H4 (cell line): ENCODE measurements at regions not wholly inside any gene's neighbourhood (a gene's known extent, or its start where the extent isn't known, plus 50 kb on each side); places are given as distances from the start of the nearest gene placed in this dataset.
A peak's percentile ranks its signal among the peaks of the same experiment; 100 is the strongest.

Experiments
- DNase-seq: peaks from one replicate; pipeline ENCODE4 v3.0.0-alpha.2; 2015; ENCODE audit warnings: low spot score

DNA sequence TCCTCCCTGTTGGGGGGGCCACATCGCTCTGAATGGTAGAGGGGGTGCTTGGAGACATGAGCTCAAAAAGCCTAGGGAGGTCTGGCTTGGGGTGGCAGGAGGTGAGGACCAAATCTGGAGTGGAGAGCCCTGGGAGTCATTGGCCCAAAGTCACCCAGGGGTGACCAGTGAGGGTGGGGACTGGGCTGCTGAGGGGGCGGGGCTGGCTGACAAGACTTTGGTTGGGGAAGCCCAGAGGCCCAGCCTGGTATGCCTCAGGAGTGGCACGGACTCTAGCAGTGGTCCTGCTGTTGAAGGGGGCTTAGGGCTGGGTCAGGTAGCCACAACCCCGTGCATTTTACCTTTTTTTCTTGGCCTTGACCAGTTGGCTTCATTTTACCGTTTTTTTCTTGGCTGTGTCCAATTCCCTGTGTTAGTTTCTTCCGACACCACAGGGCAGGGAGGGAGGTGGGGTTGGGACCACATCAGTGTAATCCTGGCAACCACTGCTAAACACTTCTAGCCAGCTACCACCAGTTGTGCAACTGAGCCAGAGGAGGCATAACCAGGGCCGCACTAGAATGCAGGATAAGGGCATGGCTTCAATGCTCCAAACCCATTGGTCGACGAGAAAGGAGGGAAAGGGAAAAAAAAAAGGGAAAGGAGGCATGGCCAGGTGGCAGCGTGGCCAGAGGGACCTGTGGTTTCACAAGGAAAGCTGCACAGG lies 105.3 kb upstream of the C2CD4B start:
- DNase-seq = no peak

DNA sequence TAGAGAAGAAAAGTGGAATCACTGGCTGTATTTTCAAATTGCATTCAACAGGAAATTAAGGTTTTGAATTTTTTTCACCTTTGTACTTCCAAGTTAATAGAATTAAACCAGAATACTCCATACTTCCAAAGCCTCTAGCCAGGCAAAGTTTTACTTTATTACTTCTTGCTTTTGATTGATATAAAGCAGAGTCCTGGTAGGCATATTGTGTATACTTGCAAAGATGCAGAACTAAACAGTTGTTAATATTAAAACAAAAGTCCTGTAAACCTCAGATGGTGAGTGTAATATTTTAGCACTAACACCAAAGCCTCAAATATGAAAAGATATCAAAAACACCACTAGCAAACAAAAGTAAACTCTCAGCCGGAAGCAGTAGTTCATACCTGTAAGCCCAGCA lies 107.2 kb upstream of the C2CD4B start:
- no peak for DNase-seq

DNA sequence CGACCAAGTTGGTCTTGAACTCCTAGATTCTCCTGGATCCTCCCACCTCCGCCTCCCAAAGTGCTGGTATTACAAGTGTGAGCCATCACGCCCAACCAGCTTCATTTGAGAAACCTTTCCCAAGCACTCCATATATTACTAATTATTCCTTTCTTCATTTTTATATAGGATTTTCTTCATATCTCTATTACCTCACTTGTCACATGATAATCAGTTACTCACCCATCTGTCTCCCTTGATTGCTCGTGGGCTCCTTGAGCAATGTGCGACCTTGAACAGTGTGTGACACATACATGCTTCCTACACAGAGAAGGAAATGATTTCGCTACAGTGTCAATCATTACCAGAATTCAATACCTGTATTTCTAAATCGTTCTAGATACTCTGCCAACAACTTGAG lies 110.7 kb upstream of the C2CD4B start:
- no peak for DNase-seq

DNA sequence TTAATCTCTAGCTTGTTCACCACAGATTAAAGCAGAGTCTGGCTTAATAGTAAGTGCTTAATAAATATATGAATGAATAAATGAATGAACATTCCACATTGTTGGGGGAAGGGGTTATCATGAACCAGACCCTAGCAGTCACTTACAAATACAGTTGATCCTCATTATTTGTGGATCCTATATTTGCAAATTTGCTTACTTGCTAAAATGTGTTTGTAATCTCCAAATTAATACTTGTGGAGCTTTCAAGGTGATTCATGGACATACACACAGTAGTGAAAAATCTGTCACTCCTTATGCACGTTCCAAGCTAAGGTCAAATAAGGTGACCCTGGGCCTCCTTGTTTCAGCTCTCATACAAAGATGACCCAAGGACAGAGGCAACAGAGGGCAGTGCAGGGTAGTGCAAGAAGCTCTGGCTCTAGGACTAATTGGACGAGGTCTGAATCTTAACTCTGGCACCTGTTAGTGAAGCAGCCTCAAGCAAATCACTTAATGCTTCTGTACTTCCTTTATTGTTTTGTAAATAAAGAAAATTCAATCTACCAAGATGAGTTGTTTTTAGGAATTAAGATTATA lies 112.8 kb upstream of the C2CD4B start:
- no peak for DNase-seq

DNA sequence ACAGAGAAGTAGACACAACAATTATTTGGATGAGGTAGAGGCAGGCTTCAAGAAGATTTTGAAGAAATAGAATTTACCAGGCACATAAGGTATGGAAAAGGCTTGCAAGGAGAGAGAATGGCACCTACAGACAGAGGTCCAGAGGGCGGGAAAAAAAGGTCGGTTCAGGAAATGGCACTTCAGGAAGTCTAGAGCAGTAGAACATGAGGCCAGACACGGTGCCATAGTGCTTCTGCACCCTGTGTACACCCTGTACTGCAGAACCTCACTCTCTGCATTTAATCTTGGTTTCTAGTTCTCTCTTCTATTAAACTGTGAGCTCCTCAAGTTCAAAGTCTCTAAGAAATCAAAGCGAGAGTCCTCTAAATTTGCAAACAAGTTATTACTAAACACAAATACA lies 113.4 kb upstream of the C2CD4B start:
- no peak for DNase-seq

DNA sequence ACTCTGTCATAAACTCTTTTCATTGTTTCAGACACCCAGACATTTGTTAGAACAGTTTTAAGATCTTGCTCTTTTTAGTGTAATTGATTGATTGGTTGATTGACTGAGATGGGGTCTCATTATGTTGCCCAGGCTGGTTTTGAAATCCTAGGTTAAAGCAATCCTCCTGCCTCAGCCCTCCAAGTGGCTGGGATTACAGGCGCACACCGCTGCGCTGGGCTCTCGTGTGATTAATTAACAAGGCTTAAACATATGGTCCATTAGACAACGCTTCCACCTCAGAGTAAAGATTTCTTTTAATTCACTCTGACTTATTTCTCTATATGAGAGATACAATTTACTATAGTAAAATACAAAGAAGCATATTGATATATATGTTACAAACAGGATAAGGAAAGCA lies 114.0 kb upstream of the C2CD4B start:
- DNase-seq = no peak

DNA sequence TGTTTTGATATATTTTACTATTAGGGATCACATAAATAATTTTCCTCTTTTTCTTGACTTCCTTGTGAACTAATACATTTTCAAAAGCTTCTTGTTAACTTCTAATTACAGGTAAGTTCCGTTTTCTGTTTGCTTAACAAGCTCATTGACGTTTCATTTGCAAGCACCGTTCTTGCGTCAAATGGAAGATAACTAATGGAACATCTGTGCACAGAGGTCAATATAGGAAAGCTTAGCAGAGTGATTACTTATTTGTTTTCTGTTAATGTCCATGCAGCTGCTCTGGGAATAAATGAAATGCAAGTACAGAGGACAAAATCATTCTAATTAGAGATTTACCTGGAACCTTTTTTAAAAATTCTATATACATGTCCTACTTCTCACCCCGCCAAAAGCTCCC lies 115.5 kb upstream of the C2CD4B start:
- DNase-seq = no peak

DNA sequence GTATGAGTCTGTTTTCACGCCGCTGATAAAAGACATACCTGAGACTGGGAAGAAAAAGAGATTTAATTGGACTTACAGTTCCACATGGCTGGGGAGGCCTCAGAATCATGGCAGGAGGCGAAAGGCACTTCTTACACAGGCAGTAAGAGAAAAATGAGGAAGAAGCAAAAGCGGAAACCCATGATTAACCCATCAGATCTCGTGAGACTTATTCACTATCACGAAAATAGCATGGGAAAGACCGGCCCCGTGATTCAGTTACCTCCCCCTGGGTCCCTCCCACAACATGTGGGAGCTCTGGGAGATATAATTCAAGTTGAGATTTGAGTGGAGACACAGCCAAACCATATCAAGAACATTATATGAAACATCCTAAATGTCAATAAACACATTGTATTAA lies 116.7 kb upstream of the C2CD4B start:
- DNase-seq = peak; percentile 73

DNA sequence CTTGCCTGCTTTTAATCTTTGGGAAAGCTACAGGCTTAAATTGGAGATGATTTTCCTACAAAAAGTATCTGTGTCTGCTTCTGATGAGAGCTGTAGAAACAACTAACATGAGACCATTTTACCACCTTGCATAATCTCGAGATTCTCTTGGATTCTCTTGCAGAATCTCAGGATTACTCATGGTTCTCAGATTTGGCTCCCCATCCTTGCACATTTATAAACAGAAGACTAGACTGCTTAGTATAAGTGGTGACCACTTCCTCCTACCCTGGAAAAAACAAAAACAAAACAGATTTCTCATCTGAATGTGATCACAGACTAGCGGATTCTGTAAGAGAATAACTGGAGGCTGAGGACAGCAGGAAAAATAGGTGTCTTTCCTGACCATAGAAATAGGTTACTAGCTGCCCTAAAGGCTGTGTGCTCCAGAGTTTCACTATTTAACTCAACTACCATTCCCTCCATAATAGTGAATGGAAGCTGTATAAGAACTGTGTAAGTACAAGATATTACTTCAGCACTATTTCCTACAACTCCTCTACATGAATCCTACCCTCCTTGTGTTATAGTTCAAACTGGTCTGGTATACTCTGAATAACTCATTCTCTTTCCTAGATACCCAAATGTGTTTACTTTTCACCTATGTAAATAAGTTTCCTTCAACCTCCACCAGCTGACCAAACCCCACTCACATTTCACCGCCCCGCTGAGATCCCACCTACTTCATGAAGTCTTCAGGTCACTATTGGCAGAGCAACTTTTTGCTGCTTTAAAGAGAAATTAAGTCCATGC lies 122.2 kb upstream of the C2CD4B start:
- DNase-seq = peak; percentile 69

DNA sequence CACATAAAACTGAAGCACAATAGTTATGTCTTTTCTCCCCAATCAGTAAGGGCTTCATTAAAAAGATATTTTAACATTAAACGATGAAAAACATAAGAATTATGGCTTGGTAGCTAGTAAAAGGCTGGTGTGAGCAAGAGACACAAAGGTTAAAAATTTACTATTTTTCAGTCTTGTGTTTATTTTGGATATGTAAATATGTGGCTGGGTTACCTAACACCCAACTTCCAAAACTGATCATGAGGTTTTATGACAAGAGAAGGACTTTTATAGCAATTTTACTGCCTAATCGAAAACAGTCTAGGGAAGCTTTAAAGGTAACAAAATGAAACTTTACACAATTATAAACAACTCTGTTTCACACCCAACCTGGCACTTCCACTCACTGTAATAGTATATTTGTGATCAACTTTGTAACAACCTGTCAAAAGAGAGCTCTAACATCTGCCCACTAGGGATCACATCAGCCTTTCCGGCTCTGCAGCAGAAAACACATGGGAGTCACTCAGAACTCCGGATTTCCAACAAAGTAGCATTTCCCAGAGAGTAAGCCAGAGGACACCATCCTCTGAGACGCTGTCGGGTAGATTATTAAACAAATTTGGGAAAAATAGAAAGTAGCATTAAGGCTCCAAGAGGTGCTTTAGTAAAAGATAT lies 123.4 kb upstream of the C2CD4B start:
- DNase-seq = no peak

DNA sequence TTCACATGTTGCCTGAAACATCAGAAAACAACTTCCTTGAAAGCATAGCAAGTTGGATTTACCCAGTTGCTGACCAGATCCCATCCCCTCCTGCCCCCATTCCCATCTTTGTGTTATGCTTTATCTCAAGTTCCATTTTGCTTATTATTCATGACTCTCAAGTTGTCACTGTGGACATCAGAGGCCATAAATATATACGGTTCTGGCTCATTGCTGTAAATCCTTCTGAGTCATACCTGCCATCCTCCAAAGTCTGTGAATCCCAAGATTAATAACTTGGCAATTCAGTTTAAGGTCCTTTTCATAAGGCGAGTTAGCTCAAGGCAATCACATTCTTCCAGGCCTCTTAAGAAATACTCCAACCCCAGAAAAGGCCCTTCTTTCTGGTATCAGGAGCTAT lies 126.2 kb upstream of the C2CD4B start:
- DNase-seq = no peak

DNA sequence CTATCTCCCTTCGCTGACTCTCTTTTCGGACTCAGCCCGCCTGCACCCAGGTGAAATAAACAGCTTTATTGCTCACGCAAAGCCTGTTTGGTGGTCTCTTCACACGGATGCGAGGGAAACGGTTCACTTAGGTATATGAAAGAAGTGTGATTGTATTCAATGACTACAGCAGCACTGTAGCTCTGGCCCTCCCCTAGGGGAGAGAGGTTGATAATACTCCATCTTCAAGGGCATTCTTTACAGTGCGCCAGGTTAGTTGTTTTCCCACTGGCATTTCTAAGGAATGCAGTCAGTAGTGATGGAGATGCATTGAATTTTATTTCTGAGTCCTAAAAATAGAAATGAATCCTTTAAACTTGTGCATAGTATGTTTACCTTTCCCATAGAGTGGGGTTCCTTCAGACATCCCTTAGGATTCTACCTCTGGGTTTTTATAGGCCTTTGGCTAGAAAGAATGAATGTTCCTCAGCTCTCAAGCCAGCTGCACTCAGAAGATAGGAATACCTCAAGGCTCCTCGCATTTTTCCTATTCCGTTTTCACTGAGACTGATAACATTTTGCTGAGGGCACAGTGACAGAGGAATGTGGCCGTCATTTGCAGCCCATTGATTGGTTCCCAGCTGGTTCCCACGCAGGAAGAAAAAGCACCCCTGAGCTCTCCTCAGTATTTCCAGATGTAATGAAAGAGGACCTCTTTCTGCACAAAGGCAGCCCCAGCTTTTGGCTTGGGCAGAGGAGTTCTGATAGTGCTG lies 131.8 kb upstream of the C2CD4B start:
- no peak for DNase-seq

DNA sequence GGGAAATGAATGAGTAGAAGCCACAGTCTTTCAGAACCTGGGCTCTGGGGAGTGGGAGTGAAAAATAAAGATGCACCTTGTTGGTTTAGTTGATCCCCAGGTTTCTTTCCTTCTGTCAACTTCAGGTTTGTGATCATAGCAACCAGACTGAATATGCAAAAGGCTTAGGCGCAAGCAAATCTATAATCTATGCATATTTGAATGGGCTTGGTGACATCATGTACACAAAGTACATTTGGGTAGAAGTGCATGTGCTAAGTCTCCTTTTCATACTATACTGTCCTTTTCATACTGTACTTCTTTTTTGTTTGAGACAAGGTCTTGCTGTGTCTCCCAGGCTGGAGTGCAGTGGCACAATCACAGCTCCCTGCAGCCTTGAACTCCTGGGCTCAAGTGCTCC lies 132.4 kb upstream of the C2CD4B start:
- no peak for DNase-seq

DNA sequence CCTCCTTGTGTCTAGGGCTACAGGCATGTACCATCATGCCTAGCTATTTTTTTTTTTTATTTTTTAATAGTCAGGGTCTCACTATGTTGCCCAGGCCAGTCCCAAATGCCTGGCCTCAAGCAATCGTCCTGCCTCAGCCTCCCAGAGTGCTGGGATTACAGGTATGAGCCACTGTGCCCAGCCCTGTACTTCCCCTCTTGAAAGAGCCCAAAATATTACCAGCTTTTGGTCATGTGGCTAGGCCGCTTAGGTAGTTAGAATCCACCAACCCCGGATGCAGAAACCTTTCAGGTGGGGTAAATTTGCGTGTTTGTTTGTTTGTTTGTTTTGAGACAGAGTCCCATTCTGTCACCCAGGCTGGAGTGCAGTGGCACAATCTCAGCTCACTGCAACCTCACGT lies 132.8 kb upstream of the C2CD4B start:
- no peak for DNase-seq

DNA sequence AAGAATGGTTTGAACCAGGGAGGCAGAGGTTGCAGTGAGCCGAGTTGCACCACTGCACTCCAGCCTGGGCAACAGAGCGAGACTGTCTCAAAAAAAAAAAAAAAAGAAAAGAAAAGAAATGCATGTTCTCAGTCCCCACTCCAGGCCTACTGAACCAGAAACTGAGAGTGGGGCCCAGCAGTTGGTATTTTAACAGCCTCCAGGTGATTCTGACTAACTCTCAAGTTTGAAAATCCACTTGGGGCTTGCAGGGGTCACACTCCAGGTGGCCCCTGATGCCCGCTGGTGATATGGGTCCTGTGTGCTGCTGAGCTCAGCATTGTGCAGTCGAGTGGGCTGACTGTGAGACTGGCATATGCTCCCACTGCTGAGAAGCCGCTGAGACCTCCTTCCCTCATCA lies 133.7 kb upstream of the C2CD4B start:
- DNase-seq = no peak

DNA sequence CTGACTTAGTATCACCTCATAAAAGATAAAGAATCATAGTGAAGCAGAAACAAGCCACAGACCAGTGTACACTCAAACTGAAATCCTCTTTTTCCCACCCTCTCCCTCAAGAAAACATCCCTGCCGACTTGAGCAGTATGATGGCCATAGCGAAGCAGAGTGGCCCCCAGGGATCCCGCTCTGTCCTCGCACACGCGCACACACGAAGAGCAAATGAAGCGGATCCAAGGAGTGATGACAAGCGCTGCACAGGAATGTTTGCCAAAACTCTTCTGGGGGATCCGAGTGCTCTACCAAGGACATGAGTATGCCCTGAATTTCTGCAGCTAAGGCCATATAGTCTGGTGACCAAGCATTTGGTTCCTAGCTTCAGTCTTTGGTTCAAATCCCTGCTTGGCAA lies 134.5 kb upstream of the C2CD4B start:
- no peak for DNase-seq

DNA sequence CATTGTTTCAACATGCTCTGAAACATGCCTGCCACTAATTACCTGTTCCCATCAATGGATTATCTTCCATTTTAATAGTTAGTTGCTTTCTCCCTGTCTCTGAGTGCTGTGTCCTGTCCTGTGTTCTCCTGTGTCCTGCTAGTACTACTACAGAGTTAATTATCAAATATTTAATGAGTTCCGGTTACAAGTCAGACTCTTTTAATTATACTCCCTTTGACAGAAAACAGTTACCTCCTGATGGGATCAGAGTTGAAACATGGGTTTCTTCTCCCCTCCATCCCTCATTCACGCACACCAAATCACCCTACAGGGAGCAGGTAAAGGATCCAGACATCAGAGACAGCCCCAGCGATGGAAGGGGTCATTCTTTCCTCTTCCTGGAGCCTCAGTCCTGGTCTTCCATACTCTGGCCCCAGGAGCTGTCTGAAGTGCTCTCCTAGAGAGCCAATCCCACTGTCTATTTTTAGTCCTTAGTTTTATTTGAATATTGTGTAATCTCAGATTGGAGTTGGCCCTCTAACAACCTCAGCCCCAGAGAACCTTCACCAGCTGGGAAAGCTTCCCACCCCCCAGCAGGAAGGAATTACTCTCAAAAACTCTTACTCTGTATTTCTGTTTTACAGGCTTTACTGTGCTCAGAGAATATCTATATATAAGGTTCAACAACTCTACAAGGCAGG lies 137.0 kb upstream of the C2CD4B start:
- DNase-seq = no peak

DNA sequence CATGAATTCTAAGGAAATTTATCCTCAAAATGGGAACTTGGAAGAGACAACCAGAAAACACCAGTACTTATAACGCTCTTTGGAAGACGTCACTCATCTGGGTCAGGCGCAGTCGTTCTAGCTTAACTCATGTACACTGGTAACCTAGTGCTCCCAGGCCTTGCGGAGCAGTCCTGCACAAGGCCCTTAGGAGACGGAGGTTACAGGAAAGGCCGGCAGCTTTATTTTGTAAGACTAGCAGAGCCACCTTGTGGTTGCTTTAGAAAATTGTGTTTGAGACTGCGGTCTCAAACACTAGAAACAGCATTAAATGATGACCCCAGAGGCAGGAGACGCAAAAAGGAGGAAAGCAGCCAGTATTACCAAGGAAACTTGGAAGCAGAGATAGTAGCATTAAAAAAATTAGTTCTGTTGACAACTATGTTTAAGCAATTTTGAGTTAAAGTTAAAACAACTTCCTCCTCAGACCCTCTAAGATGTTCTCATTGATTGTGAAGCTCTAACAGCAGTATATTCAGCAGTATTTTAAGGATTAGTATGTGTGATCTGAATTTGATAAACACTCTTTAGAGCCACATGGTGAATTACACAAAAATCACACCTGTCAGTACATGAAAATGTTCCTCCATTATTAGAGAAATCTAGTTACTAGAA lies 141.9 kb upstream of the C2CD4B start:
- DNase-seq = peak; percentile 70

DNA sequence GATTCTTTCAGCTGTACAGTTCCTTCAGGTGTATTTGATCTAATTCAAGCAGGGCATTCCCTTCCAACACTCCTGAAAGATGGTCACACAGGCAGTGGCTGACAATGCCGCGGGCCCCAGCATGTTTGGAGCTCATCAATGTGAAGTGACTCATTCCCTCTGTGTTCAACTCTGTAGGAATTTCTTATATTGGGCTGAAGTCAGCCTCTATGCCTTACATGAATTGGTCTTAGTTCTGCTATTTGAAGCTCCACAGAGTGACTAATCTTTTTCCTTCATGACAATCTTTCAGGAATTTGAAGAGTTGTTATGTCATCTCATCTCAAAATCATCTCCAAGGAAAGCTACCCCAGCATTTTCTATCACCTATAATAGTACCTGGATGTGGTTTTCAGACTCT lies 142.5 kb upstream of the C2CD4B start:
- no peak for DNase-seq

DNA sequence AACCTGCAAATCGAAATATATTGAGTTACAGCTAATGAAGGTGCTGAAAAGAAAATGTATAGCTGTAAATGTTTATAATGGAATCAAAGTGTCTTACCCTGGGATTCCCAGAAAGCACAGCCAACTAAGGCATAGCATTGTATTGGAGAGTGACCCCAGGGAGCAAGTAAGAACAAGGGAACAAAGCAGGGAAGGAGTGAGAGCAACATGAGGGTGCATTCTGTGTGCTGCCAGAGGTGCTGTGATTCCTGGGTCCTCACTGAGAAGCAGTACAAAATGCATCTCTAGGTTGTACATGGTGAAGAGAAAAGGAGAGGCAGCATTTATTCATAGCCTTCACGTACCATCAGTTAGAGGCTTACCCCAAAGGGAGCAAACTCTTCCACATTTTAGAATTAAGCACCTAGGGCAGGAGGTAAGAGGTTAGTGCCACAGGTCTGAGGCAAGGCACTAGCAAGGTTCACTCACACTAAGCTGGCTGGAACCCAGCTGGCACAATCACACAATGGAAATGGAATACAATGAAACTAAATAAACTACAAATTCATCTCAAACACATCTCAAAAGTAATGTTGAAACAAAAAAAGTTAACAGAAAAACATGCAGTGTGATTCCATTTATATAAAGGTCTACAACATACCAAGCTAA lies 151.5 kb upstream of the C2CD4B start:
- no peak for DNase-seq
